ENCODE measurements at regions not wholly inside any gene's neighbourhood (a gene's known extent, or its start where the extent isn't known, plus 50 kb on each side); places are given as distances from the start of the nearest gene placed in this dataset.
"Not testable (repeated sequence)": the region's sequence is repeated elsewhere in the genome, so short reads cannot be mapped to it uniquely, and the experiment has no call there.

GRCh38 chr5:163772644-163773043 lies 267.2 kb downstream of the MAT2B start:
- DNase-seq: no peak

GRCh38 chr5:163773226-163773625 lies 267.8 kb downstream of the MAT2B start:
- DNase-seq: no peak

- no peak for DNase-seq
Measured at GRCh38 chr5:163789870-163790269, 284.5 kb downstream of the MAT2B start.

- no peak for DNase-seq
Measured at GRCh38 chr5:163790497-163790896, 285.1 kb downstream of the MAT2B start.

GRCh38 chr5:163794993-163795392 lies 289.6 kb downstream of the MAT2B start:
- no peak for DNase-seq

GRCh38 chr5:163807781-163808180 lies 302.4 kb downstream of the MAT2B start:
- no peak for DNase-seq

- DNase-seq: no peak
Measured at GRCh38 chr5:163809473-163809872, 304.1 kb downstream of the MAT2B start.

GRCh38 chr5:163813900-163814299 lies 308.5 kb downstream of the MAT2B start:
- no peak for DNase-seq

- DNase-seq: no peak
Measured at GRCh38 chr5:163815240-163815791, 309.9 kb downstream of the MAT2B start.

- DNase-seq: no peak
Measured at GRCh38 chr5:163821142-163821541, 315.7 kb downstream of the MAT2B start.

- DNase-seq: no peak
Measured at GRCh38 chr5:163822548-163822947, 317.1 kb downstream of the MAT2B start.

- DNase-seq: no peak
Measured at GRCh38 chr5:163825661-163826060, 320.2 kb downstream of the MAT2B start.

- no peak for DNase-seq
Measured at GRCh38 chr5:163826201-163826600, 320.8 kb downstream of the MAT2B start.

GRCh38 chr5:163832155-163832554 lies 326.7 kb downstream of the MAT2B start:
- no peak for DNase-seq

GRCh38 chr5:163838738-163839137 lies 333.3 kb downstream of the MAT2B start:
- DNase-seq: no peak

- no peak for DNase-seq
Measured at GRCh38 chr5:163846512-163846911, 341.1 kb downstream of the MAT2B start.

GRCh38 chr5:163855754-163856153 lies 350.3 kb downstream of the MAT2B start:
- DNase-seq: no peak

- DNase-seq: no peak
Measured at GRCh38 chr5:163861670-163862069, 356.3 kb downstream of the MAT2B start.

- no peak for DNase-seq
Measured at GRCh38 chr5:163867324-163867723, 361.9 kb downstream of the MAT2B start.

GRCh38 chr5:163867738-163868137 lies 362.3 kb downstream of the MAT2B start:
- DNase-seq: no peak

- no peak for DNase-seq
Measured at GRCh38 chr5:163869581-163869980, 364.2 kb downstream of the MAT2B start.

GRCh38 chr5:163870441-163870840 lies 365.0 kb downstream of the MAT2B start:
- DNase-seq: no peak

GRCh38 chr5:163874431-163874830 lies 369.0 kb downstream of the MAT2B start:
- no peak for DNase-seq

- not testable (repeated sequence) for DNase-seq
Measured at GRCh38 chr5:163874912-163875311, 369.5 kb downstream of the MAT2B start.

Data from amygdala (tissue), 56 donors.